GM12878 (cell line): ENCODE measurements at regions not wholly inside any gene's neighbourhood (a gene's known extent, or its start where the extent isn't known, plus 50 kb on each side); places are given as distances from the start of the nearest gene placed in this dataset.

Experiments
- ATAC-seq: fragments of 200-7000 bp; cut with Tn5 transposase; 3 replicates; pipeline ENCODE4 v1.9.1; 2020; ENCODE audit warnings: mild to moderate bottlenecking, moderate library complexity
- BruUV-seq: library from RNA; stranded (reverse); fragments of 400-500 nt; replicated peaks from 2 replicates; lab custom pipeline; 2021; lab: Mats Ljungman, UMichigan
- CTCF ChIA-PET: fragments of 300-600 bp; sonication (Branson Sonifier 250); formaldehyde crosslinking; extraction: SDS; loops from one replicate; lab custom pipeline; 2021; ENCODE audit warnings: inconsistent platforms; lab: Yijun Ruan, JAX
- POLR2A ChIA-PET: fragments of 350-600 bp; formaldehyde crosslinking; extraction: SDS; loops from one replicate; lab custom pipeline; 2021; ENCODE audit warnings: inconsistent platforms; lab: Charles Lee
- RAD21 ChIA-PET: fragments of 300-600 bp; sonication (Branson Sonifier 250); formaldehyde crosslinking; loops from one replicate; lab custom pipeline; 2023; ENCODE audit warnings: antibody characterized with exemption; ENCODE audit not compliant: unreplicated experiment; lab: Charles Lee
- SMC1A ChIA-PET: fragments of 300-600 bp; sonication (Branson Sonifier 250); formaldehyde crosslinking; loops from one replicate; lab custom pipeline; 2023; ENCODE audit not compliant: unreplicated experiment, uncharacterized antibody; lab: Charles Lee
- DNase-seq: peaks from one replicate; pipeline ENCODE4 v3.0.0-alpha.2; 2011; ENCODE audit warnings: low read depth, low spot score
- FAIRE-seq: peaks from 3 replicates; lab custom pipeline; 2011; peaks lifted over from hg19 to GRCh38; lab: Jason Lieb, UNC
- H2AFZ ChIP-seq: 2 replicates; pipeline ENCODE4 v1.6.0; 2011; ENCODE audit warnings: low read depth, low read length, control low read depth; ENCODE audit not compliant: control insufficient read depth
- H3K27ac ChIP-seq: 2 replicates; pipeline ENCODE4 v1.5.1; 2011; ENCODE audit warnings: control low read depth; ENCODE audit not compliant: control insufficient read depth, insufficient read depth
- H3K27me3 ChIP-seq, 2 experiments: replicated peaks in 1 of 2; 2 replicates each; pipeline versions ENCODE4 v1.6.0 to v1.6.1; 2011; ENCODE audit warnings: low read length in 1 of 2; ENCODE audit not compliant: control insufficient read depth in 2 of 2, insufficient read depth in 2 of 2
- H3K36me3 ChIP-seq, 2 experiments: 2 replicates each; pipeline ENCODE4 v1.5.1; 2011; ENCODE audit warnings: low read length in 1 of 2; ENCODE audit not compliant: control insufficient read depth in 2 of 2, insufficient read depth in 2 of 2
- H3K4me1 ChIP-seq: 2 replicates; pipeline ENCODE4 v1.6.1; 2011; ENCODE audit warnings: mild to moderate bottlenecking, low read length, moderate library complexity, mixed read lengths; ENCODE audit not compliant: control insufficient read depth, insufficient read depth
- H3K4me2 ChIP-seq: 2 replicates; pipeline ENCODE4 v1.6.0; 2011; ENCODE audit warnings: control low read depth; ENCODE audit not compliant: control insufficient read depth, insufficient read depth
- H3K4me3 ChIP-seq: fragments of 200-600 bp; sonication (generic); 2 replicates; pipeline ENCODE4 v1.5.1; 2016
- H3K79me2 ChIP-seq: 2 replicates; pipeline ENCODE4 v1.6.0; 2011; ENCODE audit warnings: low read length; ENCODE audit not compliant: control insufficient read depth, insufficient read depth
- H3K9ac ChIP-seq: 2 replicates; pipeline ENCODE4 v1.8.0; 2011; ENCODE audit warnings: low read length, control low read depth, mixed read lengths; ENCODE audit not compliant: control insufficient read depth, insufficient read depth
- H3K9me3 ChIP-seq: replicated peaks from 3 replicates; pipeline ENCODE4 v1.5.1; 2011; ENCODE audit warnings: mild to moderate bottlenecking, low read length; ENCODE audit not compliant: control insufficient read depth, insufficient read depth
- H4K20me1 ChIP-seq: 2 replicates; pipeline ENCODE4 v1.6.0; 2011; ENCODE audit not compliant: control insufficient read depth, insufficient read depth
- BRCA1 ChIP-seq: IDR thresholded peaks from 2 replicates; pipeline ENCODE4 v1.6.1; 2011; ENCODE audit warnings: low read depth, low read length, improper control_type of control experiment
- CBX3 ChIP-seq: fragments of 200-600 bp; sonication (generic); IDR thresholded peaks from 2 replicates; pipeline ENCODE4 v1.6.1; 2016; ENCODE audit warnings: low read depth, borderline replicate concordance
- CHD4 ChIP-seq: fragments of 200-600 bp; sonication (generic); IDR thresholded peaks from 2 replicates; pipeline ENCODE4 v1.6.1; 2016; ENCODE audit warnings: mild to moderate bottlenecking
- CTCF ChIP-seq, 3 experiments: IDR thresholded peaks in 2 of 3; conservative IDR thresholded peaks in 1 of 3; 2 replicates each; pipeline ENCODE4 v1.5.1; 2011; ENCODE audit warnings: low read depth in 3 of 3, low read length in 3 of 3, mild to moderate bottlenecking in 3 of 3, control low read depth in 2 of 3, moderate library complexity in 2 of 3, inconsistent platforms in 1 of 3, mixed read lengths in 1 of 3; ENCODE audit not compliant: control insufficient read depth in 2 of 3, insufficient read depth in 1 of 3; ENCODE audit errors: extremely low read depth in 1 of 3
- GABPA ChIP-seq: IDR thresholded peaks from 2 replicates; pipeline ENCODE4 v1.6.1; 2014; ENCODE audit warnings: antibody characterized with exemption, low read depth, mild to moderate bottlenecking, inconsistent platforms
- HDGF ChIP-seq: fragments of 450-650 bp; IDR thresholded peaks from 2 replicates; pipeline ENCODE4 v1.6.1; 2016; ENCODE audit warnings: antibody characterized with exemption
- SREBF2 ChIP-seq: IDR thresholded peaks from 2 replicates; pipeline ENCODE4 v1.6.1; 2012; ENCODE audit warnings: mild to moderate bottlenecking, low read length
- WGBS: methylation state at CpG from one replicate; pipeline ENCODE4 v1.1.6; 2016; ENCODE audit warnings: low lambda C conversion rate; ENCODE audit not compliant: insufficient replicate concordance, insufficient coverage; ENCODE audit errors: missing lambda C conversion rate; 5-methylcytosine and 5-hydroxymethylcytosine counted together
- in situ Hi-C: fragments of 300-500 bp; cut with MboI; formaldehyde crosslinking; loops from 9 replicates; pipeline ENCODE4 v1.14.3; 2018; ENCODE audit warnings: mixed read lengths
- intact Hi-C: fragments of 100-400 bp; cut with micrococcal nuclease; formaldehyde crosslinking; loops from one replicate; pipeline ENCODE4 v1.14.2; 2022; ENCODE audit not compliant: unreplicated experiment

- Histone ChIP-seq H3K9me3 (no peaks in the 10 kb centered on the region), H2AFZ (no peak overlapping the region), H3K4me1 (no peaks in the 10 kb centered on the region), H3K36me3 (no peaks in the 10 kb centered on the region), H4K20me1 (no peaks in the 10 kb centered on the region), H3K9ac (no peak overlapping the region), H3K27me3 (no peaks in the 10 kb centered on the region), H3K4me2 (no peak overlapping the region), H3K79me2 (no peaks in the 10 kb centered on the region), H3K4me3 (no peak overlapping the region), H3K27ac (no peak overlapping the region)
- ChIA-PET POLR2A (no interaction called here), SMC1A (no interaction called here), RAD21 (no interaction called here), CTCF (no interaction called here)
- BruUV-seq, result no TSS peak
- TF ChIP-seq HDGF, result no peak
- in situ Hi-C loops (no loop called here), intact Hi-C loops (no loop called here)
- ATAC-seq (no peak), DNase-seq (no peak), FAIRE-seq (no peak)
- 43% methylated on average over 1 of the region's 1 CpG for WGBS
Measured at GRCh38 chr4:13888112-13888511, 260.6 kb upstream of the BOD1L1 start.

- TF ChIP-seq BRCA1 (no peak), GABPA (no peak), CHD4 (no peak), SREBF2 (no peak), CBX3 (no peak), CTCF (IDR thresholded peaks at IDR 0.05 in 2 of 3, conservative IDR thresholded peaks at IDR 0.05 in 1 of 3; ENCODE audit: control insufficient read depth in 2 of 3, extremely low read depth in 1 of 3, insufficient read depth in 1 of 3, low read depth in 3 of 3, low read length in 3 of 3) (no peak)
- no peak for FAIRE-seq
- ATAC-seq, result no peak
- H3K36me3 ChIP-seq, result no peaks in the 10 kb centered on the region
- H4K20me1 ChIP-seq, result no peaks in the 10 kb centered on the region
- no peaks in the 10 kb centered on the region for H3K79me2 ChIP-seq
- H3K9ac ChIP-seq, result no peak overlapping the region
- WGBS, result 45% methylated on average over 5 of the region's 6 CpGs
- intact Hi-C loops, result no loop called here
- H3K4me2 ChIP-seq, result no peak overlapping the region
- ChIA-PET POLR2A (no interaction called here), SMC1A (no interaction called here), CTCF (no interaction called here), RAD21 (no interaction called here)
- H2AFZ ChIP-seq, result no peak overlapping the region
- BruUV-seq, result no TSS peak
- no peaks in the 10 kb centered on the region for H3K4me1 ChIP-seq
- no peak overlapping the region for H3K27ac ChIP-seq
- in situ Hi-C loops, result no loop called here
- no peak overlapping the region for H3K4me3 ChIP-seq
- no peaks in the 10 kb centered on the region for H3K9me3 ChIP-seq
- H3K27me3 ChIP-seq, result no peaks in the 10 kb centered on the region
- DNase-seq, result no peak
Measured at GRCh38 chr4:13891544-13891939, 264.0 kb upstream of the BOD1L1 start.
